CD4-positive, CD25-positive, alpha-beta regulatory T cell (primary cell): ENCODE measurements at regions not wholly inside any gene's neighbourhood (a gene's known extent, or its start where the extent isn't known, plus 50 kb on each side); places are given as distances from the start of the nearest gene placed in this dataset.

Experiments used
- ATAC-seq, 2 donors: fragments of 150-1000 bp; cut with Tn5 transposase; one replicate each; pipeline ENCODE4 v1.10.0; 2021; ENCODE audit warnings: low read depth in 2 of 2, moderate number of reproducible peaks in 2 of 2, moderate library complexity in 1 of 2
- DNase-seq, 3 donors: peaks; one replicate each; pipeline versions ENCODE4 v3.0.0 to v3.0.0-alpha.2; 2012 to 2022; ENCODE audit warnings: mixed read lengths in 1 of 3
- H3K27ac ChIP-seq: one replicate; pipeline ENCODE4 v1.7.0; 2013; ENCODE audit warnings: mild to moderate bottlenecking, low read length; ENCODE audit not compliant: insufficient read depth, poor library complexity, severe bottlenecking
- H3K27me3 ChIP-seq: one replicate; pipeline ENCODE4 v1.7.0; 2013; ENCODE audit warnings: low read length; ENCODE audit not compliant: control insufficient read depth, insufficient read depth
- H3K36me3 ChIP-seq: one replicate; pipeline ENCODE4 v1.7.0; 2013; ENCODE audit warnings: mild to moderate bottlenecking, low read length, moderate library complexity; ENCODE audit not compliant: control insufficient read depth, insufficient read depth
- H3K4me1 ChIP-seq: 2 replicates; pipeline ENCODE4 v1.7.0; 2013; ENCODE audit warnings: mild to moderate bottlenecking, low read length; ENCODE audit not compliant: insufficient read depth, control insufficient read depth, poor library complexity, severe bottlenecking
- H3K4me3 ChIP-seq: one replicate; pipeline ENCODE4 v1.7.0; 2013; ENCODE audit warnings: low read depth, mild to moderate bottlenecking, low read length, moderate library complexity
- H3K9me3 ChIP-seq, 2 experiments: 1 replicate in 1 of 2; 2 replicates in 1 of 2; pipeline ENCODE4 v1.7.0; 2013; ENCODE audit warnings: low read length in 2 of 2, mild to moderate bottlenecking in 1 of 2, moderate library complexity in 1 of 2; ENCODE audit not compliant: control insufficient read depth in 2 of 2
- H3K27ac Mint-ChIP-seq, 3 donors: one replicate each; pipeline ENCODE4 v1.8.0; 2020 to 2022; ENCODE audit warnings: mild to moderate bottlenecking in 3 of 3, mixed read lengths in 3 of 3, moderate library complexity in 2 of 3
- H3K27me3 Mint-ChIP-seq: one replicate; pipeline ENCODE4 v1.8.0; 2022; ENCODE audit warnings: mild to moderate bottlenecking, mixed read lengths
- H3K36me3 Mint-ChIP-seq: one replicate; pipeline ENCODE4 v1.8.0; 2020; ENCODE audit warnings: mixed read lengths
- H3K4me1 Mint-ChIP-seq, 4 donors: one replicate each; pipeline ENCODE4 v1.8.0; 2020 to 2022; ENCODE audit warnings: mixed read lengths in 4 of 4, mild to moderate bottlenecking in 1 of 4
- H3K4me3 Mint-ChIP-seq, 4 donors: one replicate each; pipeline ENCODE4 v1.8.0; 2020 to 2022; ENCODE audit warnings: mild to moderate bottlenecking in 4 of 4, mixed read lengths in 4 of 4, moderate library complexity in 3 of 4
- H3K9me3 Mint-ChIP-seq, 7 donors: one replicate each; pipeline ENCODE4 v1.8.0; 2020 to 2022; ENCODE audit warnings: mixed read lengths in 7 of 7, mild to moderate bottlenecking in 3 of 7, moderate library complexity in 2 of 7

DNA sequence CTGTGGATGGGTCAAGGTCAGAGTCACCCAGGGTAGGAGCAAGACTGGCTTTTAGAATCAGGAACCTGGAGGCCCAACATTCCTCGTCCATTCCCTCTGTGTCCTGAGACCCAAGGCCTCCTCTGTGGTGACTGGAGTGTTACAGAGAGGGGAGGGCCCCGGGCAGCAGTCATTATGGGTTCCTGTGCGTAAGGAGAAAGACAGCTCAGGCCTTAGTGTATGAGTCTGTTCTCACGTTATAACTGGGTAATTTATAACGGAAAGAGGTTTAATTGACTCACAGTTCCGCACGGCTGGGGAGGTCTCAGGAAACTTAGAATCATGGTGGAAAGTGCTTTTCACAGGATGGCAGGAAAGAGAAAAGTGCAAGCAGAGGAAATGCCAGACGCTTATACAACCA is 422.3 kb downstream of the TCERG1L start:
- H3K4me1 Mint-ChIP-seq: no peaks in the 10 kb centered on the region
- no peaks in the 10 kb centered on the region for H3K36me3 Mint-ChIP-seq
- no peaks in the 10 kb centered on the region for H3K4me1 ChIP-seq
- H3K4me3 ChIP-seq: no peak overlapping the region
- no peak overlapping the region for H3K4me3 Mint-ChIP-seq
- peaks cover 0 to 2% (median 0%) of the 10 kb centered on the region in 7 donors for H3K9me3 Mint-ChIP-seq
- no peaks in the 10 kb centered on the region for H3K36me3 ChIP-seq
- H3K27me3 Mint-ChIP-seq: no peaks in the 10 kb centered on the region
- no peak for ATAC-seq
- no peaks in the 10 kb centered on the region for H3K9me3 ChIP-seq
- no peak for DNase-seq
- no peak overlapping the region for H3K27ac Mint-ChIP-seq
- no peak overlapping the region for H3K27ac ChIP-seq
- no peaks in the 10 kb centered on the region for H3K27me3 ChIP-seq

DNA sequence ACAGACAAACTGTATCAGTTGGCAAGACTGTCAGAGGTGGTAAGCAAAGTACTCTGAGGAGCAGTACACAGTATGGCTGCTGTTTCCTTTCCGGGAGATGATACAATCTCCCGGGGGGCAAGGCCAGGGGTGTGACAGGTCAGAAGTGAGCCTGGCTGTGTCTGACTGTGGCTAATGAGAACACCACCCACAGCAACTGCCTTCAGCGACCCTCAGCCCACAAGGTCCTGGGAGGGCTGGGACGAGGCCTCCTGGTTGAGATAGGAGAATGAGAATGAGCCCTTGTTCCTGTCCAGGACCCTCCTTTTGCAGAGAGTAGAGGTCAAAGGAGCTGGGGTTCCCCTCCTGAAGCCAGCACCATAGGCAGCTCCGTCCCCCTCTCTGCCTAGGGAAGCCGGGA is 421.7 kb downstream of the TCERG1L start:
- Histone ChIP-seq H3K4me1 (no peaks in the 10 kb centered on the region), H3K36me3 (no peaks in the 10 kb centered on the region), H3K9me3 (no peaks in the 10 kb centered on the region), H3K27me3 (no peaks in the 10 kb centered on the region), H3K27ac (no peak overlapping the region), H3K4me3 (no peak overlapping the region)
- Mint-ChIP-seq H3K4me1 (no peaks in the 10 kb centered on the region), H3K9me3 (peaks cover 0 to 2% (median 0%) of the 10 kb centered on the region in 7 donors), H3K27ac (no peak overlapping the region), H3K4me3 (no peak overlapping the region), H3K27me3 (no peaks in the 10 kb centered on the region), H3K36me3 (no peaks in the 10 kb centered on the region)
- no peak for ATAC-seq
- no peak for DNase-seq

DNA sequence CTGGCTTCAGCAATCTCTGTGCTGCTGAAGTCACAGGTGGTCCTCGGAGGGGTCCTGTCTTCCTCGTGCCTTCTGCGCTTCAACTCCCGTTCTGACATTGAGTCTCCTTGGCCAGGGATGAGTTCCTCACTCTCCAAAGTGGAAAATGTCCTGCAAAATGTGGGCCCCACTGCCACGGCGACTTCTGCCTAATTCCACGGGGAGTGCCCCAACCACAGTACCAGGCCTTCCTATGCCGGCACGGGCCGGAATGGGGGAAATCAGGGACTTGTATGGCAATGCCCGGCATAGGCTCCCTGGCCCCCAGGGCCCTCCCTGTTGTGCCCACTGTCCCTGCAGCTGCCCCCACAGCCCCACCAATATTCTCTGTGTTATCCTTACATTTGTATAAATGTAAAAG is 420.5 kb downstream of the TCERG1L start:
- H3K4me3 Mint-ChIP-seq: no peak overlapping the region
- ATAC-seq (no peak), DNase-seq (no peak)
- H3K36me3 Mint-ChIP-seq: no peaks in the 10 kb centered on the region
- H3K36me3 ChIP-seq: no peaks in the 10 kb centered on the region
- no peaks in the 10 kb centered on the region for H3K9me3 ChIP-seq
- no peaks in the 10 kb centered on the region for H3K27me3 ChIP-seq
- H3K9me3 Mint-ChIP-seq: peaks cover 0 to 2% (median 0%) of the 10 kb centered on the region in 7 donors
- H3K27me3 Mint-ChIP-seq: no peaks in the 10 kb centered on the region
- no peaks in the 10 kb centered on the region for H3K4me1 Mint-ChIP-seq
- H3K27ac Mint-ChIP-seq: no peak overlapping the region
- no peak overlapping the region for H3K4me3 ChIP-seq
- H3K27ac ChIP-seq: no peak overlapping the region
- H3K4me1 ChIP-seq: no peaks in the 10 kb centered on the region

DNA sequence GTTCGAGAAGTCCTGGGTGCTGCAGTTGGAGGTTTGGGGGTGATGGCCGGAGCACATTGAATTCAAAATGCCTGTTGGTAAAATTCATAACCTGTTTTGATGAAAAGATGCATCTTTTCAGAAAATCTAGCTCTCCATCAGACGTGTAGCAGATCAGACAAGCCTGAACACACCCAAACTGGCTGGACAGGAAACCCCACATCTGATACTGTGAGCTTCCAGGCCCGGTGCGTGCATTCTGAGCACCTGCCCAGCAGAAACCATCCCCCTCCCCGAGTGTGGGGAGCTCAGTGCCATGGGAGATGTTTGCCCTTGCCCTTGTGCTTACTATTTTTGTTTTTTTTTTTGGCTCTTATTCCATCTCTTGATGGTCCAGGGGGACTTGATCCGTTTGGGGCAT is 417.1 kb downstream of the TCERG1L start:
- Histone ChIP-seq H3K4me3 (no peak overlapping the region), H3K27me3 (no peaks in the 10 kb centered on the region), H3K9me3 (no peaks in the 10 kb centered on the region), H3K27ac (no peak overlapping the region), H3K4me1 (no peaks in the 10 kb centered on the region), H3K36me3 (no peaks in the 10 kb centered on the region)
- ATAC-seq (no peak), DNase-seq (no peak)
- Mint-ChIP-seq H3K9me3 (peaks cover 0 to 2% (median 0%) of the 10 kb centered on the region in 7 donors), H3K4me1 (no peaks in the 10 kb centered on the region), H3K27me3 (no peaks in the 10 kb centered on the region), H3K4me3 (no peak overlapping the region), H3K36me3 (no peaks in the 10 kb centered on the region), H3K27ac (no peak overlapping the region)

DNA sequence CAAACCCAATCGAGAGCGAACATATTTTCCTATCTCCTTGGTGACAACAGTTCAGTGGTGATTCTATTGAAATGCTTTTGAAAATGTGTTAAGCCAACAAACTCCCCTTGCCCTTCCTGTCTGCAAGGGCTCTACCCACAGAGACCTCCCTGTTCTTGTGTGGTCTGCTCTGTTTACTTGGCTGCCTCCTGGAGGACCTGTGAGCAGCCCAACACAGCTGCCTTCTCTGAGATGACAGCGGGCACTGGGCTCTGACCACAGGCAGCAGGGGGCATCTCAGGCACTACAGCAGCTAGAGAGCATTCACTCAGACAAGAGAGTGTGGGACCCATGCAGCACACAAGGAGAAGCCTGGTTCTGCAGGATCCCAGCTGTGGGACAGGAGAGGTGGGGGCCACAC is 416.4 kb downstream of the TCERG1L start:
- Mint-ChIP-seq H3K27ac (no peak overlapping the region), H3K9me3 (peaks cover 0 to 2% (median 0%) of the 10 kb centered on the region in 7 donors), H3K27me3 (no peaks in the 10 kb centered on the region), H3K4me3 (no peak overlapping the region), H3K36me3 (no peaks in the 10 kb centered on the region), H3K4me1 (no peaks in the 10 kb centered on the region)
- Histone ChIP-seq H3K36me3 (no peaks in the 10 kb centered on the region), H3K4me3 (no peak overlapping the region), H3K9me3 (no peaks in the 10 kb centered on the region), H3K27me3 (no peaks in the 10 kb centered on the region), H3K27ac (no peak overlapping the region), H3K4me1 (no peaks in the 10 kb centered on the region)
- ATAC-seq (no peak), DNase-seq (no peak)

DNA sequence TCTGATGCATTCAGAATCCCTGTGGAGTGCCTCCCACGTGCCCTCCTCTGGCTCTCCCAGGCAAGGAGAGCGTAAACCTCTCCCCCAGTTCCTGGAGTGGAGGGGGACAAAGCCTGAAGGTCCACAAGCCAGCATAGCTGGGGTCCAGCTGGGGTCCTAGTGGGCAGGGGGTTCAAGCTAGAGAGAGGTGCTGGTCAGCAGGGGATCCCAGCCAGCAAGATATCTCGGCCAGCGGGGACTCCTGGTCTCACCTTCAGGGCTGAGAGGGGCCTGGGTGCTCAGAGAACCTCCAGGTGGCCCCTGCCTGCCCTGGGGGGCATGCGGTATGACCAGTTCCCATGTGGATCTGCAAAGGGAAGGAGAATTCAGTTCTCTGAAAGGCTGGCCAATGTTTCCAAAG is 413.7 kb downstream of the TCERG1L start:
- no peaks in the 10 kb centered on the region for H3K4me1 Mint-ChIP-seq
- H3K27me3 ChIP-seq: no peaks in the 10 kb centered on the region
- no peaks in the 10 kb centered on the region for H3K9me3 Mint-ChIP-seq
- no peak overlapping the region for H3K4me3 Mint-ChIP-seq
- no peak overlapping the region for H3K4me3 ChIP-seq
- H3K27me3 Mint-ChIP-seq: no peaks in the 10 kb centered on the region
- no peaks in the 10 kb centered on the region for H3K36me3 Mint-ChIP-seq
- no peaks in the 10 kb centered on the region for H3K4me1 ChIP-seq
- H3K27ac ChIP-seq: no peak overlapping the region
- H3K27ac Mint-ChIP-seq: no peak overlapping the region
- no peaks in the 10 kb centered on the region for H3K36me3 ChIP-seq
- ATAC-seq (no peak), DNase-seq (no peak)
- no peaks in the 10 kb centered on the region for H3K9me3 ChIP-seq

DNA sequence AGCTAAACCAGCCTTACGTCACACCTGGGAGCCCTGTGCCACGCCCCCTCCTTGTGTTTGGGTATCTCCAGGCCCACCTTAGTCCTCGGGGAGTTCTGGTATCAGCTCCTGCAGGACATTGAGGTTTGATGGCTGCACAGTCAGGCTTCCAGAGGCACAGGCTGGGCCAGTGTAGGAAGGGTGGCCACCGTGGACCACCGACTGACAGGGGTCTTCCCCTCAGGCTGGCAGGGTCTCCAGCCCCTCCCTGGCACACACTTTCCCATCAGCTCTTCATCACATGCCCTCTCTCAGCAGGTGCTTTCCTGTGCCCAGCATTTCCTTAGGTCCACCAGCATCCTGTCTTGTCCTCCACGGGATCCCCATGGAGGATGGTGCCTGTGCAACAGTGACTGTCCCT is 413.1 kb downstream of the TCERG1L start:
- no peaks in the 10 kb centered on the region for H3K4me1 Mint-ChIP-seq
- Histone ChIP-seq H3K36me3 (no peaks in the 10 kb centered on the region), H3K9me3 (no peaks in the 10 kb centered on the region), H3K4me1 (no peaks in the 10 kb centered on the region), H3K27ac (no peak overlapping the region), H3K4me3 (no peak overlapping the region), H3K27me3 (no peaks in the 10 kb centered on the region)
- H3K4me3 Mint-ChIP-seq: no peak overlapping the region
- H3K36me3 Mint-ChIP-seq: no peaks in the 10 kb centered on the region
- no peaks in the 10 kb centered on the region for H3K9me3 Mint-ChIP-seq
- no peak overlapping the region for H3K27ac Mint-ChIP-seq
- DNase-seq (no peak), ATAC-seq (no peak)
- no peaks in the 10 kb centered on the region for H3K27me3 Mint-ChIP-seq

DNA sequence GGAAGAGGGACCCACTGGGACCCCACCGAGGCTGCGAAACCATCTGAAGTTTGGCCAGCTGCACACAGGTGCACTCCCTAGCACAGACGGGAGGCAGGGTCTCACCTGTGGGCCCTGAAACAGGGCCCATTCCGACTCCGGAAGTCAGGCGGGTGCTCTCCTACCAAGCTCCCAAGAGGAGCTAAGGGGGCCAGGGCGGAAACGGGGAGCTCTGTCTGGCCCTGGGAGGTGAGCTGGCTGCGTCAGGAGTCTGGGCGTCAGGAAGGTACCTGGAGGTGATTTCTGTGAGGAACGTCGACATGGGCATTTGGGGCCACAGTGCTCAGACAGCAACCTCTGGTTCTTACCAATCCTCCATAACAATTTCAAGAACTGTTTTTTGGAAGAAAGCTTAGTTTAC is 411.7 kb downstream of the TCERG1L start:
- Histone ChIP-seq H3K9me3 (no peaks in the 10 kb centered on the region), H3K36me3 (no peaks in the 10 kb centered on the region), H3K4me3 (no peak overlapping the region), H3K27me3 (no peaks in the 10 kb centered on the region), H3K4me1 (no peaks in the 10 kb centered on the region), H3K27ac (no peak overlapping the region)
- Mint-ChIP-seq H3K27ac (no peak overlapping the region), H3K36me3 (no peaks in the 10 kb centered on the region), H3K27me3 (no peaks in the 10 kb centered on the region), H3K4me1 (no peaks in the 10 kb centered on the region), H3K9me3 (no peaks in the 10 kb centered on the region), H3K4me3 (no peak overlapping the region)
- DNase-seq: no peak
- no peak for ATAC-seq
